HL-60 (cell line): ENCODE measurements at regions not wholly inside any gene's neighbourhood (a gene's known extent, or its start where the extent isn't known, plus 50 kb on each side); places are given as distances from the start of the nearest gene placed in this dataset.

ENCODE experiments used
- DNase-seq, 2 experiments: peaks; one replicate each; pipeline ENCODE4 v3.0.0-alpha.2; 2010 to 2020; ENCODE audit warnings: low read depth in 1 of 2, low spot score in 1 of 2
- H3K27ac ChIP-seq: fragments of 250-450 bp; sonication (Bioruptor Pico); replicated peaks from 2 replicates; pipeline ENCODE4 v1.5.1; 2020; ENCODE audit warnings: mild to moderate bottlenecking, moderate library complexity
- H3K27me3 ChIP-seq: fragments of 250-450 bp; sonication (Bioruptor Pico); 2 replicates; pipeline ENCODE4 v1.5.1; 2021; ENCODE audit warnings: mild to moderate bottlenecking, moderate library complexity; ENCODE audit not compliant: insufficient read depth, poor library complexity, severe bottlenecking
- H3K4me3 ChIP-seq: replicated peaks from 2 replicates; pipeline ENCODE4 v1.5.1; 2011; ENCODE audit warnings: mild to moderate bottlenecking, control low read depth, low read length; ENCODE audit not compliant: insufficient read depth
- CTCF ChIP-seq: IDR thresholded peaks from one replicate; pipeline ENCODE4 v1.5.1; 2011; ENCODE audit warnings: low read length, control low read depth, inconsistent platforms; ENCODE audit not compliant: insufficient read depth
- GABPA ChIP-seq: IDR thresholded peaks from 2 replicates; pipeline ENCODE4 v1.6.1; 2012; ENCODE audit warnings: low read depth
- POLR2AphosphoS5 ChIP-seq: IDR thresholded peaks from 2 replicates; pipeline ENCODE4 v1.6.1; 2012; ENCODE audit warnings: low read depth
- REST ChIP-seq: IDR thresholded peaks from 2 replicates; pipeline ENCODE4 v1.6.1; 2012; ENCODE audit warnings: low read depth; ENCODE audit not compliant: insufficient replicate concordance
- SPI1 ChIP-seq: IDR thresholded peaks from 2 replicates; pipeline ENCODE4 v1.6.1; 2012; ENCODE audit warnings: low read depth, mild to moderate bottlenecking, borderline replicate concordance

GRCh38 chr2:18476484-18476883, 84.0 kb downstream of the RDH14 start:
- no peak for DNase-seq
- no peaks in the 10 kb centered on the region for H3K27me3 ChIP-seq
- TF ChIP-seq GABPA (no peak), POLR2AphosphoS5 (no peak), REST (no peak), SPI1 (no peak), CTCF (no peak)
- H3K4me3 ChIP-seq = no peak overlapping the region
- no peak overlapping the region for H3K27ac ChIP-seq

- H3K27me3 ChIP-seq = no peaks in the 10 kb centered on the region
- DNase-seq = no peak
- no peak overlapping the region for H3K4me3 ChIP-seq
- H3K27ac ChIP-seq = no peak overlapping the region
- TF ChIP-seq CTCF (no peak), POLR2AphosphoS5 (no peak), SPI1 (no peak)
Observed at GRCh38 chr2:18475884-18476283, 84.6 kb downstream of the RDH14 start.

GRCh38 chr2:18474700-18475099, 85.8 kb downstream of the RDH14 start:
- no peak for DNase-seq
- TF ChIP-seq GABPA (no peak), CTCF (no peak), REST (no peak), POLR2AphosphoS5 (no peak), SPI1 (no peak)
- Histone ChIP-seq H3K27me3 (no peaks in the 10 kb centered on the region), H3K4me3 (no peak overlapping the region), H3K27ac (no peak overlapping the region)

GRCh38 chr2:18473241-18474181, 86.9 kb downstream of the RDH14 start:
- DNase-seq = no peak
- Histone ChIP-seq H3K4me3 (no peak overlapping the region), H3K27ac (no peak overlapping the region), H3K27me3 (no peaks in the 10 kb centered on the region)
- TF ChIP-seq SPI1 (no peak), CTCF (no peak), POLR2AphosphoS5 (no peak)
